IgD-negative memory B cell (primary cell): ENCODE measurements at regions not wholly inside any gene's neighbourhood (a gene's known extent, or its start where the extent isn't known, plus 50 kb on each side); places are given as distances from the start of the nearest gene placed in this dataset.
A peak's percentile ranks its signal among the peaks of the same experiment; 100 is the strongest.

Experiments used
- H3K27ac Mint-ChIP-seq, 3 donors: one replicate each; pipeline ENCODE4 v1.8.0; 2020 to 2022; ENCODE audit warnings: mild to moderate bottlenecking in 3 of 3, mixed read lengths in 3 of 3, moderate library complexity in 1 of 3
- H3K27me3 Mint-ChIP-seq: one replicate; pipeline ENCODE4 v1.8.0; 2021; ENCODE audit warnings: mixed read lengths
- H3K36me3 Mint-ChIP-seq: one replicate; pipeline ENCODE4 v1.8.0; 2020; ENCODE audit warnings: mild to moderate bottlenecking, mixed read lengths
- H3K4me1 Mint-ChIP-seq, 3 donors: one replicate each; pipeline ENCODE4 v1.8.0; 2020 to 2022; ENCODE audit warnings: mixed read lengths in 3 of 3, mild to moderate bottlenecking in 1 of 3
- H3K4me3 Mint-ChIP-seq, 4 donors: one replicate each; pipeline ENCODE4 v1.8.0; 2020 to 2022; ENCODE audit warnings: mild to moderate bottlenecking in 4 of 4, mixed read lengths in 4 of 4, moderate library complexity in 3 of 4
- H3K9me3 Mint-ChIP-seq, 3 donors: one replicate each; pipeline ENCODE4 v1.8.0; 2020 to 2021; ENCODE audit warnings: mixed read lengths in 3 of 3, mild to moderate bottlenecking in 1 of 3

- H3K4me3 Mint-ChIP-seq: no peak overlapping the region
- no peaks in the 10 kb centered on the region for H3K36me3 Mint-ChIP-seq
- no peak overlapping the region for H3K27ac Mint-ChIP-seq
- no peaks in the 10 kb centered on the region for H3K9me3 Mint-ChIP-seq
- H3K4me1 Mint-ChIP-seq: peaks cover 8 to 19% (median 13%) of the 10 kb centered on the region in 3 donors
- peaks cover 26% of the 10 kb centered on the region for H3K27me3 Mint-ChIP-seq
Measured at GRCh38 chr2:8151888-8152287, 530.0 kb upstream of the ID2 start.

GRCh38 chr2:8152392-8153257 lies 529.2 kb upstream of the ID2 start:
- H3K9me3 Mint-ChIP-seq: peaks cover 0 to 1% (median 0%) of the 10 kb centered on the region in 3 donors
- H3K27ac Mint-ChIP-seq: peak overlapping the region in 1 of 3 donors; percentile 60
- H3K4me3 Mint-ChIP-seq: no peak overlapping the region
- H3K36me3 Mint-ChIP-seq: no peaks in the 10 kb centered on the region
- peaks cover 8 to 19% (median 13%) of the 10 kb centered on the region in 3 donors for H3K4me1 Mint-ChIP-seq
- peaks cover 26% of the 10 kb centered on the region for H3K27me3 Mint-ChIP-seq

- peaks cover 0 to 4% (median 0%) of the 10 kb centered on the region in 3 donors for H3K9me3 Mint-ChIP-seq
- peak overlapping the region in 1 of 3 donors; percentile 60 for H3K27ac Mint-ChIP-seq
- H3K27me3 Mint-ChIP-seq: peaks cover 26% of the 10 kb centered on the region
- no peaks in the 10 kb centered on the region for H3K36me3 Mint-ChIP-seq
- peaks cover 8 to 19% (median 13%) of the 10 kb centered on the region in 3 donors for H3K4me1 Mint-ChIP-seq
- H3K4me3 Mint-ChIP-seq: no peak overlapping the region
Measured at GRCh38 chr2:8153258-8153718, 528.6 kb upstream of the ID2 start.

GRCh38 chr2:8154270-8154669 lies 527.6 kb upstream of the ID2 start:
- peaks cover 8 to 19% (median 13%) of the 10 kb centered on the region in 3 donors for H3K4me1 Mint-ChIP-seq
- peak overlapping the region in 1 of 3 donors; percentile 7 for H3K27ac Mint-ChIP-seq
- peaks cover 0 to 4% (median 0%) of the 10 kb centered on the region in 3 donors for H3K9me3 Mint-ChIP-seq
- H3K36me3 Mint-ChIP-seq: no peaks in the 10 kb centered on the region
- peaks cover 24% of the 10 kb centered on the region for H3K27me3 Mint-ChIP-seq
- no peak overlapping the region for H3K4me3 Mint-ChIP-seq

GRCh38 chr2:8154936-8155335 lies 526.9 kb upstream of the ID2 start:
- peak overlapping the region in 1 of 3 donors; percentile 3 for H3K27ac Mint-ChIP-seq

GRCh38 chr2:8157621-8158430 lies 524.0 kb upstream of the ID2 start:
- H3K27ac Mint-ChIP-seq: no peak overlapping the region
- peaks cover 10% of the 10 kb centered on the region for H3K27me3 Mint-ChIP-seq
- peaks cover 11 to 15% (median 12%) of the 10 kb centered on the region in 3 donors for H3K4me1 Mint-ChIP-seq
- H3K4me3 Mint-ChIP-seq: no peak overlapping the region
- no peaks in the 10 kb centered on the region for H3K36me3 Mint-ChIP-seq
- peaks cover 0 to 4% (median 0%) of the 10 kb centered on the region in 3 donors for H3K9me3 Mint-ChIP-seq

More at GRCh38 chr2:8154936-8155335, 526.9 kb upstream of the ID2 start:
- Mint-ChIP-seq H3K4me1 (peaks cover 8 to 19% (median 13%) of the 10 kb centered on the region in 3 donors), H3K9me3 (peaks cover 0 to 4% (median 0%) of the 10 kb centered on the region in 3 donors), H3K4me3 (no peak overlapping the region), H3K36me3 (no peaks in the 10 kb centered on the region), H3K27me3 (peaks cover 20% of the 10 kb centered on the region)

GRCh38 chr2:8158711-8159110 lies 523.1 kb upstream of the ID2 start:
- Mint-ChIP-seq H3K9me3 (peaks cover 0 to 4% (median 0%) of the 10 kb centered on the region in 3 donors), H3K4me3 (no peak overlapping the region), H3K27ac (no peak overlapping the region), H3K36me3 (no peaks in the 10 kb centered on the region), H3K27me3 (peaks cover 9% of the 10 kb centered on the region), H3K4me1 (peaks cover 3 to 11% (median 7%) of the 10 kb centered on the region in 3 donors)

- no peak overlapping the region for H3K4me3 Mint-ChIP-seq
- H3K27me3 Mint-ChIP-seq: peaks cover 4% of the 10 kb centered on the region
- H3K4me1 Mint-ChIP-seq: peaks cover 0 to 9% (median 7%) of the 10 kb centered on the region in 3 donors
- H3K27ac Mint-ChIP-seq: no peak overlapping the region
- peaks cover 0 to 4% (median 0%) of the 10 kb centered on the region in 3 donors for H3K9me3 Mint-ChIP-seq
- H3K36me3 Mint-ChIP-seq: no peaks in the 10 kb centered on the region
Measured at GRCh38 chr2:8159211-8159965, 522.5 kb upstream of the ID2 start.

- peaks cover 0 to 7% (median 5%) of the 10 kb centered on the region in 3 donors for H3K4me1 Mint-ChIP-seq
- no peak overlapping the region for H3K27ac Mint-ChIP-seq
- peaks cover 0 to 4% (median 0%) of the 10 kb centered on the region in 3 donors for H3K9me3 Mint-ChIP-seq
- H3K4me3 Mint-ChIP-seq: peak overlapping the region in 2 of 4 donors; percentile 42 to 66
- H3K27me3 Mint-ChIP-seq: peaks cover 1% of the 10 kb centered on the region
- H3K36me3 Mint-ChIP-seq: no peaks in the 10 kb centered on the region
Measured at GRCh38 chr2:8159966-8160603, 521.8 kb upstream of the ID2 start.

GRCh38 chr2:8160959-8161358 lies 520.9 kb upstream of the ID2 start:
- no peak overlapping the region for H3K4me3 Mint-ChIP-seq

GRCh38 chr2:8162552-8162951 lies 519.3 kb upstream of the ID2 start:
- H3K4me3 Mint-ChIP-seq: no peak overlapping the region
- peaks cover 0 to 3% (median 0%) of the 10 kb centered on the region in 3 donors for H3K9me3 Mint-ChIP-seq
- H3K4me1 Mint-ChIP-seq: peaks cover 0 to 7% (median 5%) of the 10 kb centered on the region in 3 donors
- no peak overlapping the region for H3K27ac Mint-ChIP-seq
- H3K36me3 Mint-ChIP-seq: no peaks in the 10 kb centered on the region
- H3K27me3 Mint-ChIP-seq: no peaks in the 10 kb centered on the region

More at GRCh38 chr2:8160959-8161358, 520.9 kb upstream of the ID2 start:
- Mint-ChIP-seq H3K4me1 (peaks cover 0 to 7% (median 5%) of the 10 kb centered on the region in 3 donors), H3K27me3 (peaks cover 1% of the 10 kb centered on the region), H3K9me3 (peaks cover 0 to 4% (median 0%) of the 10 kb centered on the region in 3 donors), H3K27ac (no peak overlapping the region), H3K36me3 (no peaks in the 10 kb centered on the region)

GRCh38 chr2:8165550-8165949 lies 516.3 kb upstream of the ID2 start:
- peaks cover 0 to 3% (median 1%) of the 10 kb centered on the region in 3 donors for H3K4me1 Mint-ChIP-seq
- no peak overlapping the region for H3K4me3 Mint-ChIP-seq
- no peaks in the 10 kb centered on the region for H3K9me3 Mint-ChIP-seq
- H3K27ac Mint-ChIP-seq: no peak overlapping the region
- H3K36me3 Mint-ChIP-seq: no peaks in the 10 kb centered on the region
- H3K27me3 Mint-ChIP-seq: peaks cover 7% of the 10 kb centered on the region

GRCh38 chr2:8168022-8168717 lies 513.7 kb upstream of the ID2 start:
- Mint-ChIP-seq H3K9me3 (no peaks in the 10 kb centered on the region), H3K4me1 (peaks cover 0 to 1% (median 0%) of the 10 kb centered on the region in 3 donors), H3K27ac (no peak overlapping the region), H3K36me3 (peaks cover 1% of the 10 kb centered on the region), H3K4me3 (no peak overlapping the region), H3K27me3 (peaks cover 10% of the 10 kb centered on the region)
